ENCODE measurements at regions not wholly inside any gene's neighbourhood (a gene's known extent, or its start where the extent isn't known, plus 50 kb on each side); places are given as distances from the start of the nearest gene placed in this dataset.

DNA sequence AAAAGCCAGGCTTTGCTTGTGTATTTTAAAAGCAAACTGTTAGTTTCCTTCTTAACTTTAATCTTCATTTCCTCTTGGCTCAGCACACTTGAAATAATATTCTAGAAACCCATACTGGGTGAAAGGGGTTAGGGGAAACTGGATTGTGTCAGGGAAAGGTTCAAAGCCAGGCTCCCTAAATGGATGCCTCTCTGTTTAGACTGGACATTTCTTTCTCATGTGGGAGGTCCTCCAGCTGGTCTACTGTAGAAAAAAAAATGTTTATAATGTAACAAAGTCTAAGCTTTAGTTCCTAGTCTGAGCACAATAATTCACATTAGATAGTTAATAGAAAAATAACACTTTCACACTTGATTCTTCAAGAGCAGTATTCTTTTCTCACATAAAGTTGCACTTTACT lies 89.0 kb upstream of the AKIRIN2 start:
- no peak for DNase-seq (ENCODE audit: low spot score)
- intact Hi-C loops (cut with DNase I) = loop anchor here (10.0 kb wide), 4 partner anchors 96 to 386 kb away; partner anchors contain the start of gene CFAP206

DNA sequence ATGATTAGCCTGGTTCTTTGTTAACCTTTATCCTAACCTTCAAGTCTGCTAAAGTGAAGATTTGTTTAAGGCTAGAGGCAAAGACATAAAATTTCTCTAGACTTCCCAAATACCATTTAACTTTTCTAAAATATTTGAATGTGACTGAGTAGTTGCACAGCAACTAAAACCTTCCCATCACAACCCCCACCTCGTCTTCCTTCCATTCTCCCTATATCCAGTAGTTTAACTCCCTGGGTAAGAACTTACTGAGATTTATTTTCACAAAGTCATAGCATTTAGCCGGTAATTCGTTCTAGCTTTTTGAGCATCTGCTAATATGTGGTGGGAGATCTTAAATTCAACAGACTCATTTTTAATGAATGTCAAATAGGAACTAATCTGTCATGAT lies 87.9 kb upstream of the AKIRIN2 start:
- no peak for DNase-seq (ENCODE audit: low spot score)
- intact Hi-C loops (cut with DNase I) = loop anchor here (10.0 kb wide), 4 partner anchors 95 to 385 kb away; partner anchors contain the start of gene CFAP206

DNA sequence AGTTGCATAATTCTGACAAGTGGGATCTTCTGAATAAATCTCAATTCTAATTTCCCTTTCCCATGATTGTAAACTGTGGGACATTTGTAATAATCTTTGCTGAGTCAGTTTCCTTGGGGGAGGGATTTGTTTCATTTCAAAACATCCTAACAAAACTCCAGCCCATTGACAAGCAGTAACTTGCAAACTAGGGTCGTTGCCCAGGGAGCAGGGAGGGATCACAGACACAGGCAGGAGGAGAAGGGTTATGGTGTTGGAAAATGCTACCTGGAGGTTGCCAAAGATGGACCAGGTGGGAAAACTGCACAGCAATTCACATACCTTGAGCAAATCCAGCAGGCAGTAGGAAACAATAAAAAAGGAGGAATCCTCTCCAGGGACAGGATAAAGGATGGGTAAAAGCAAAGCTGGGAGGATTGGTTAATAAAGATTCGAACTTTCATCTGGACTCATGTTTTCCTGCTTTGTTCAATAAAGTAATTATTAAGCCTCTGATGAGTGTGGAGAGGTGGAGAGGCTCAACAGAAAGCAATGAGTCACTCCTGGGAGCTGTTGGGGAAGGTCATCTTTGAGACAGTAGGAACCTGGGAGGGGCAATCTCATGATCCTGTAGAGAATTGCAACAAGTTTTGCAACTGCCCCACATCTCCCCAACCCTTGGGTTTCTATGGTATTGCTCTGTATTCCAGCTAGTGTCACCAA lies 87.3 kb upstream of the AKIRIN2 start:
- intact Hi-C loops (cut with DNase I) = no loop called here
- no peak for DNase-seq (ENCODE audit: low spot score)

DNA sequence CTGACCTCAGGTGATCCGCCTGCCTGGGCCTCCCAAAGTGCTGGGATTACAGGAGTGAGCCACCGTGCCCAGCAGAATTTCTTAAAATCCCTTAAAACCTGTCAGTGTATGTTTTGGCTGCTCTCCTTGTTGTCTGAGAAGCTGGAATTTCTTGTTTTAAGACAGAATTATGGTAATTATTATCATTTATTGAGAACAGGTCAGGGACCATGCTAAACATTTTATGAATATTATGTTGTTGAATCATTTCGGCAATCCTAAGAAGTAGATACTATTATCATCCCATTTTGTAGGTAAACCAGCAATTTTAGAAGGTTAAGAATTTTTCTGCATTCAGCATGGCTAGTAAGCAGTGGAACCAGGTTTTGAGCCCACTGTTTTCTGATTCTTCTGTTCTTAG lies 86.1 kb upstream of the AKIRIN2 start:
- intact Hi-C loops (cut with DNase I) = no loop called here
- no peak for DNase-seq (ENCODE audit: low spot score)

DNA sequence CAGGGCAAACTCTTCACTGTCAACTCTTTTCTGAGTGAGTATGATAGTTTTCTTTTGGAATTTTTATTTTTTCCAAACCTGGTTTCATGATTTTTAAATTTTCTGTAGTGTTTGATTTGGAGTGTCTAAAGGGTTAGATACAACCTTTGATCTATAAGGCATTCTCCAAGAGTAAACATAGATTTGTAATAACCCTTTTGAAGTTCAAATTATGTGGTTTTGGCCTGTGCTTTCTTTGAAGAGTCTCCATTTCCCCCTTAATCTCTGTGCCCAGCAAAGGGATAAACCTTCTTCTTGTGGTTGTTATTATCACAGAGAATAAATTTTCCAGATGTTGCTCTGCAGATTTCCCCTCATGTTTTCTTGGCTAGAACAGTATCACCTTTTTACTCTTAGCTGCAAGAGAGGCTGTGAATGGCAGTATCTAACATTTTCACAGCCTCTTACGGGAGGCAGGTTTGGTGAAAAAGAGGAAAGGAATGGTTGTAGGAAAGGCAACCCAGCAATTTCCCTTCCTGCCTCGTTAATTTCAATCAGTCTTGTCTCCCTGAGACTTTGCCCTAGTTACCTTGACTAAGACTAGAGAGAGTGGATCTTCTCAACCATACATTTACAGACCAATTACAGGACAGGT lies 83.3 kb upstream of the AKIRIN2 start:
- DNase-seq (ENCODE audit: low spot score) = no peak
- intact Hi-C loops (cut with DNase I) = no loop called here

DNA sequence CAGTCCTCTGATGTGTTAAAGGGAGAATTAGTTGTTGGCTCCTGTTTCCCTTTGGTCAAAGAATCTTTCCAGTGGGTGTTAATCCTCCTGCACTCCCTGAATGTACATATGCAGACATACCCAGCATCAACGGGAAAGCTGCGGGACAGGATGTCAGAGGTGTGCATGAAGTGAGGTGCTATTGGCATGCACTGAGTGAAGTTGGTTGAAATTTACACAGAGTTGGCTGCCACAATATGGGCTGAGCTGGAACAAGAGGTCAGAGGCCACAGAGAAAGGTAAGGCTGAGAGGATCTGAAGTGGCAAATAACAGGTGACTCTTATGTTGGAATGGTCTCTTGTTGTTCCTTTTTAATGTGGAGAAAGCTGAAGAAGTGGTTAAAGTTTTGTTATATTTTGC lies 82.7 kb upstream of the AKIRIN2 start:
- intact Hi-C loops (cut with DNase I) = no loop called here

DNA sequence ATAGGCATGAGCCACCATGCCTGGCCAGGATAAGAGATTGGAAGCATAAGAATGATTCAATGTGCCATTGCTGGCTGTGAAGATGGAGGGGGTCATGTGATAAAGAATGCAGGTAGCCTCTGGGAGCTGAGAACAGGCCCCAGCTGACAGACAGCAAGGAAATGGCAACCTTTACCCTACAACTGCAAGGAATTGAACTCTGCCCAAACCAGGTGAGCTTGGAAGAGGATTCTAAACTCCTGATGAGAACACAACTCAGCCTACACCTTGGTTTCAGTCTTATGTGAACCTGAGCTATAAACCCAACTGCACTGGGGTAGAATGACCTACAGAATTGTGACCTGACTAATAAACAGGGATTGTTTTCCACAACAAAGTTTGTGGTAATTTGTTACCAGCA lies 82.0 kb upstream of the AKIRIN2 start:
- DNase-seq (ENCODE audit: low spot score) = no peak
- intact Hi-C loops (cut with DNase I) = no loop called here

More for the DNA sequence above, 82.7 kb upstream of the AKIRIN2 start:
- DNase-seq (ENCODE audit: low spot score) = no peak

DNA sequence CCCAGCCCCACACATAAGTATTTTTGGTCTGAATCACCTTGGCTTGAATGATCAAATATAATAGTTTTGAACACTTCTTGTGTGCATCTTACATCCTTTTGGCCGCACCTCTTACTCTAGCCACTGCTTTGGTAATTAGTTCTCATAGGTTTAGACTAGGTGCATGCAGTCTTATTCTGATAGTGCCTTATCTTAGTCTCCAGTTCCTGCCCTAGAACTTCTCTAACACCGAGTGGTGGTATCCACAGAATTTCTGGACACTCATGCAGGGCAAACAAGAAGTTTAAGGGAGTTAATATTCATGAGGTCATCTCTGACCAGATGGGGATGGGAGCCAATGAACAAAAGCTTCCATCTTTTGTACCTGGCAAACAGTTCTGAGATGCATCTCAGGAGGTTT lies 77.5 kb upstream of the AKIRIN2 start:
- no peak for DNase-seq (ENCODE audit: low spot score)
- intact Hi-C loops (cut with DNase I) = no loop called here

DNA sequence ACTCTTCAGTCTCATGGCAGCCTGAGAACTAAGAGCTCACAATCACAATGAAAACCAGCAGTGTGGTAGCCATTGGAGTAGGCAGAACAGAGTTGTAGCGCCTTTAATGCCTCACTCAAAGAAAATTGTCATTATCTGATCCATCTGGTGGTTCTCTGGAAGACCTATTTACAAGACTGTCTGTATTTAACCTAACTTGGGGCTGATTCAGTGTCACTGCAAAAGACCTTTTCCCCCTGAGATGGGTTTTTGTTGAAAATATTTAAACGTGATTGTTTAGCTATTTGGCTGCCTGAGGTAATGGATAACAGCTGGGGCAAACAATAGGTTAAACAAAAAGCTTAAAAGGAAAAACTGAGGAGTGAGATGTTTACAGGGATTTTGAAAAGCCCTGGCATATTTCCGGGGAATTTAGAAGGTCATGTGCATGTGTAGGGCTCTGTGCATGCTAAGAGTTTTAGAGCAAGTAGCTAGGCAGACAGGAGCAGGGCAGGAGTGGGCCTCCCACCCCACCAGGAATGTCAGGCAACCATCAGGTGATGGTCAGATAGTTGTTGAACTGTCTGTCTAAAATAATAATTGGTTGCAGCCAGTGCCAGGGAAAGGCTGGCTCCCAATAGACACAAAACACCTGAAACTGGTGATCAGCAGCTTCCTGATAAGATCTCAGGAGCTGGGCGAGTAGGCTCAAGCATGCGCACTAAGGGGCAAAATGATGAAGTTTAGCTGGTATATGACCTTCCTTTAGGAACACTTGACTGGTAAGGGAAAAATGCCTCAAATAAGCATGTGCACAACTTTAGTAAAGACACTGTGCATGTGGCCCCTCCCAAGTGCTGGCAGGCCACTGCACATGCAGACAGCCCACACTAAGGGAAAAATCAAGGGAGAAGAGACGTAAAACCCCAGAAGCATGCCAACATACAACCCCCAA lies 70.8 kb upstream of the AKIRIN2 start:
- intact Hi-C loops (cut with DNase I) = no loop called here
- no peak for DNase-seq (ENCODE audit: low spot score)

DNA sequence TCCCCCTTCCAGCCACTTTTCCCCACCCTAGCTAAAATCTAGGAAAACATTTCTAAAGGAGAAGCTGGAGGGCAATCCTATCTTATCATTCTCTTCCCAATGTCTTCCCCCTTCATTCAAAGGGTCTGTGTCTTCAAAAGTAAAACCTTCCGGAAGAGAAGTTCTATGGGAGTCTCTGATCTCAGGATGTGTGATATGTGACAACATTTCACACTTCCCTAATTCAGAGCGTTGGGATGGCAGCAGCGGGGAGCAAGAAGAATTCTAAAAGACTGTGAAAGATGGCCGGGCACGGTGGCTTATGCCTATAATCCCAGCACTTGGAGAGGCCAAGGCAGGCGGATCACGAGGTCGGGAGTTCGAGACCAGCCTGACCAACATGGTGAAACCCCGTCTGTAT lies 65.4 kb upstream of the AKIRIN2 start:
- intact Hi-C loops (cut with DNase I) = no loop called here
- DNase-seq (ENCODE audit: low spot score) = no peak

DNA sequence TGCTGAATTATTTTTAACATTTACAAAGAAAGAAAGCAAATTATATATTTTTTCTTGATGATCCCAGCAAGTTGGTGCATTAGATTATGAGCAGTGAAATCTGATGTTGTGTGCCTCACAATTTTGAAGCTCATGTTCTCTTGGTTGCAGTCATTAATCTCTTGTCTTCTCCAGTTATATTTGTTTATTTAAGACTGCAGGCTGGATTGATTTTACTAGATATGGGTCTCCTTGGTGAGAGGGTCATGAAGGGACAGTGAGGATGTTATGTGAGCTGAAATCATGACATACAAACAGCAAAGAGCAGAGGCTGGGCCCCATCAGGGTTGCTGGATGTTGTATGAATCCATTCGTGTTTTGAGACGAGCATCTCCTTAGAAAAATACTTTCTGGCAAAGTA lies 64.2 kb upstream of the AKIRIN2 start:
- intact Hi-C loops (cut with DNase I) = no loop called here

DNA sequence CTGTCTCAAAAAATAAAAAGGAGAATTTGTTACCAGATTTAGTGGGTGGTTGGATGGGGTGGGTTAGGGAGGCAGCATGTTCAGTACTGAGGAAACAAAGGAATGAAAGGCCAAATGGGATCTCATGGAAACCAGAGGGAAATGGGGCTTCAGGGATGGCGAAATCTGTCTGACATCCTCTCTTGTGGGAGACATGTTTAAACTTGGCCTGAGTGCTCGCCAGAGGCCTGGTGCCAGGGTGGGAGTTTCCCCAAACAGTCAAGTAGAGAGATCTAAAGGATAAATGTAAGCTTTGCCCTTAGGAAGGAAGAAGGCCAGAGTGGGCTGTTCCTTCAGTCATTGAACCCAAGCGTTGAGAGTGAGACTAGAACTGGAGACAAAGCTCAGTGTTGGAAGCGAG lies 61.9 kb upstream of the AKIRIN2 start:
- DNase-seq (ENCODE audit: low spot score) = no peak
- intact Hi-C loops (cut with DNase I) = no loop called here

More for the DNA sequence above, 64.2 kb upstream of the AKIRIN2 start:
- no peak for DNase-seq (ENCODE audit: low spot score)

DNA sequence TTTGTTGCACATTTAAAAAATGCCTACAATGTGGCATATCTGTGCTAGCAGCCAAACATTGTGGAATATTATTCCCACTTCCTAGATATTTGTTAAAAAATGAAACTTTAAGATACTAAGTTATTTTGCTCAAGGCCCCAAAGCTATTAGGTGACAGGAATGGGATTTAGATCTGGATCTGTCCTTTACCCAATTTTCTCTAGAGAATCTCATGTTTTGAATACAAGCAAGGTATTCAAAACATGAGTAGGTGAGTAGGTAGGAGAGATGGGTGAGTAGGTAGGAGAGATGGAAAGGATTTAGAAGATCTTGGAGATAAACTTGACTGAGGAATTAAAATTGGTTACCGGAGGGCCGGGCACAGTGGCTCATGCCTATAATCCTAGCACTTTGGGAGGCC lies 61.2 kb upstream of the AKIRIN2 start:
- intact Hi-C loops (cut with DNase I) = no loop called here
- no peak for DNase-seq (ENCODE audit: low spot score)

DNA sequence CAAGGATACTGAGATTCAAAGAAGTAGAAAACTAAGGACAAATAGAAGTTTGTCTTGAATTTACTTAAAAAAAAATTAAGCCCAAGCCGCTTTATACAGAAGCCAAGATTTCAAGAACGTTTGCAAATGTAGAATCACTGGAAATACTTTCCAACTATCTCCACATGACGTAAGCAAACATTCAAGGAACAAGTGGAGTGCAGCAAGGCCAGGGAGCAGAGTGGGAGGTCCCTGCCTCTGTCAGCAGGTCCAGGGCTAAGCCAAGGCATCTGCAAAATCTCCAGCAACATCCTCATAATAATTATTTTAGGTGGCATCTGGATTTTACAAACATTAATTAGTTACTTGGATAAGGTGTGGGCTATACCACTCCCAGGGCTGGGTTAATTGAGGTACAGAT lies 60.1 kb upstream of the AKIRIN2 start:
- intact Hi-C loops (cut with DNase I) = no loop called here
- no peak for DNase-seq (ENCODE audit: low spot score)

DNA sequence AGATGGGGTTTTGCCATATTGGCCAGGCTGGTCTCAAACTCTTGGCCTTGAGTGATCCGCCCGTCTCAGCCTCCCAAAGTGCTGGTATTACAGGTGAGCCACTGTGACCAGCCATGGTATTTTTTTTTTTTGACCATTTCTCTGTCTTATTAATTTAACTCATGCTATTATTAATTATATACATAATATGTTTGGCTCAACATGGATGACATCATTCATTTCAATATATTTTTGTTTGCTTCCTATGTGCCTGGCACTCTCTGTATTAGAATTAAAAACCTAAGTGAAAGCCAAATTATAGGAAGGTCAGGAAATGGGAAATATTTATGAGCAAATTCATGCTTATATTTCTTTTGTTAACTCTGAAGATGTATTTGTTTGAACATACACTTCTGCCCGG lies 55.8 kb upstream of the AKIRIN2 start:
- intact Hi-C loops (cut with DNase I) = no loop called here
- DNase-seq (ENCODE audit: low spot score) = no peak

DNA sequence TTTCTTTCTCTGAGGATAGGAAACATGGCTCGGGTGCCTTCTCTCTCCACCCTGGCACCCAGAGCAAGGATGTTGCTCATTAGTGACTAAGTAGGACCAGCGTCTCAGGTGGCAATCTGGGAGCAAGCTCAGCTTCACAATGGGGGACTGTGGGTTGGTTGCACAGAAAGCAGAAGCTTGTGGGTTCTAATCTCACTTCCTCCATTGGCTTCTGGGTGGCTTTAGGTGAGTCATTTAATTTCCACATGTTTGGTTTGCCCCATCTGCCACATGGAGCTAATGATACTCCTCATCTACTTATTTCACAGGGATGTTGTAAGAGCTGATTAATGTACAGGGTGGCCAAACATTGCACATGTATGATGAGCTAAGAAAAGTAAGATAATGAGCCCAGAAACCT lies 54.8 kb upstream of the AKIRIN2 start:
- no peak for DNase-seq (ENCODE audit: low spot score)
- intact Hi-C loops (cut with DNase I) = no loop called here

DNA sequence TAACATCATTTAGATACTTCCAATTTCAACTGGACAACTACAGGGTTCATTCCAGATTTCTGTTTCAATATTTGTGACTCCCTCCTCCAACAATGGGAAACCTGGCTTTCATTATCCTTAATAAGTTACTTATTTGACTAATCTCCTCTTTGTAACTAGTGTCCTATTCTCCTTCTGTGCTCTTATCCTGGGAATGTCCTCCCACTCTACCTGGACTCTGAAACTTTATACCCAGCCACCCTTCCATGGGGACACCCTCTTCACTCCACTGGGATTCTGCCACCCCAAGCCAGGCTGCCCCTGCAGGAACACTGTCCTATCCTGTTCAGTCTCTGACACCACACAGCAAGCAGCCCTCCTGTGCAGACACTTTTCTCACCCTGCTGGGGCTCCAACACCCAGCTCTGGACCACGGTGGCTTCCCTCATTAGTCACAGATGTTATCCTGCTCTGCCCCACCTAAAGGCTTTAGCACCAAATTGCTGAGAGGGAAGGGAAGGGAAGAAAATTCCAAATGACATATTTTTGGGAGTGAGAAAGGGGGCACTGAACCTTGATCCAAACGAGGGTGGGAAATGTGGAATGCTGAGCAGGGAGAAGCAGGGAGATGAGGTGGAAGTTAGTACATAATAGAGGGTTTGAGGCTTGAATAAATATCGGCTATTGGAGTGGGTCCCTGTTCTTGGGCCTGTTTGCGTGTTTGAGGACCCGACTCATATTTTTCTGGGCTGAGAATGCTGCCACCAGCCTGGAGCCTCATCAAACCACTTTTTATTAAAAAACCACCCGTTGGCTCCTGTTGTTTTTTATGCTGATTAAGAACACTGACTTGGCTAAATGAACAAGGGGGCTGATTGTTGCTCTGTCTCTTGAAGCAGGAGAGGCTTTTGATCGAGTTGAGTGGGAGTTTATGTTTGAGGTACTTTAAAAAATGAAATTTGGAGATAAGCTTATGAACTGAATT lies 54.0 kb upstream of the AKIRIN2 start:
- intact Hi-C loops (cut with DNase I) = no loop called here
- no peak for DNase-seq (ENCODE audit: low spot score)

DNA sequence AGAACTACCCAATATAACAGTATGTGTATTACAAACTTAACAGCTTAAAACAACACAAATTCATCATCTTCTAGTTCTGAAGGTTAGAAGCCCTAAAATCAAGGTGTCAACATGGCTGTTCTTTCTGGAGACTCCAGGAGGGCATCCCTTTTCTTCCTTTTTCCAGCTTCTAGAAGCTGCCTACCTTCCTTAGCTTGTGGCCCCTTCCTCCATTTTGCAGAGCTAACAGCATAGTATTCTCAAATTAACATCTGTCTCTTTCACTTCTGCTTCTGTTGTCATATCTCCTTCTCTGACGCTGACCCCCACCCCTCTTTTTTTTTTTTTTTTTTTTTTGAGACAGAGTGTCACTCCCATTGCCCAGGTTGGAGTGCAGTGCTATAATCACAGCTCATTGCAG lies 52.8 kb upstream of the AKIRIN2 start:
- DNase-seq (ENCODE audit: low spot score) = no peak
- intact Hi-C loops (cut with DNase I) = no loop called here

DNA sequence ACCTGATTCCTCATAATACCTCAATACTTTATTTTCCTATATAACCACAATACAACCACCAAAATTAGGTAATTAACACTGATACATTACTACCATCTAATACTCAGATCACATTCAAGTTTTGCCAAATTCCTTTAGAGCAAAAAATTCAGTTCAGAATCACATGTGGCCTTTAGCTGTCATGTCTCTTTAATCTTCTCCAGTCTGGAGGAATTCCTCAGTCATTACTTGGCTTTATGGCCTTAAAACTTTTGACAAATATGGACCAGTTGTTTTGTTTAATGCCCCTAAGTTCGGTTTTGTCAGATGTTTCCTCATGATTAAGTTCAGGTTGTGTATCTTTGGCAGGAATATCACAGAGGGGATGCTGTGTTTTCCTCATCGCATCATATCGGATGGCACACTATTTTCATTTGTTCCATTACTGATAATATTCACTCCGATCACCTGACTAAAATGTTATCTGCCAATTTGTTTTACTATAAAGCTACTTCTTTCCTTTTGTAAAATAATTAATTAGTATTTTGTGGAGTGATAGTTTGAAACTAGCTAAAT lies 51.2 kb upstream of the AKIRIN2 start:
- intact Hi-C loops (cut with DNase I) = no loop called here
- DNase-seq (ENCODE audit: low spot score) = no peak
